ENCODE measurements at regions not wholly inside any gene's neighbourhood (a gene's known extent, or its start where the extent isn't known, plus 50 kb on each side); places are given as distances from the start of the nearest gene placed in this dataset.

- TF ChIP-seq EZH2 (IDR thresholded peaks at IDR 0.05; ENCODE audit: borderline replicate concordance, insufficient read depth, low read depth, low read length, poor library complexity, severe bottlenecking), result no peak
- no peak for TF ChIP-seq CTCF (IDR thresholded peaks at IDR 0.05)
These were observed 84.1 kb upstream of the TRPC4 start for GRCh38 chr13:37953696-37954095.
